H1 (cell line): ENCODE measurements at regions not wholly inside any gene's neighbourhood (a gene's known extent, or its start where the extent isn't known, plus 50 kb on each side); places are given as distances from the start of the nearest gene placed in this dataset.

Experiments
- CTCF ChIA-PET: fragments of 300-600 bp; sonication (Branson Sonifier 250); formaldehyde crosslinking; loops from one replicate; lab custom pipeline; 2021; ENCODE audit not compliant: partially characterized antibody; lab: Charles Lee
- POLR2A ChIA-PET: fragments of 300-600 bp; sonication (Branson Sonifier 250); formaldehyde crosslinking; loops from one replicate; lab custom pipeline; 2021; ENCODE audit warnings: inconsistent platforms; ENCODE audit not compliant: partially characterized antibody; lab: Charles Lee
- DNase-seq, 2 experiments: peaks; one replicate each; pipeline versions ENCODE4 v3.0.0 to v3.0.0-alpha.2; 2010 to 2022; ENCODE audit warnings: low spot score in 2 of 2, low read depth in 1 of 2, mixed read lengths in 1 of 2
- FAIRE-seq: peaks from 2 replicates; lab custom pipeline; 2011; peaks lifted over from hg19 to GRCh38; lab: Jason Lieb, UNC
- H2AFZ ChIP-seq: 2 replicates; pipeline ENCODE4 v1.8.1; 2012; ENCODE audit warnings: low read length, inconsistent platforms
- H2AK5ac ChIP-seq: 2 replicates; pipeline ENCODE4 v1.6.1; 2013; ENCODE audit warnings: low read depth, low read length
- H2BK120ac ChIP-seq: replicated peaks from 2 replicates; pipeline ENCODE3; 2013; ENCODE audit warnings: low read depth, low read length, inconsistent platforms
- H2BK12ac ChIP-seq: 2 replicates; pipeline ENCODE4 v1.6.1; 2013; ENCODE audit warnings: low read depth, low read length
- H2BK15ac ChIP-seq: 2 replicates; pipeline ENCODE4 v1.6.1; 2013; ENCODE audit warnings: low read length
- H2BK20ac ChIP-seq: 2 replicates; pipeline ENCODE4 v1.6.1; 2013; ENCODE audit warnings: low read length
- H2BK5ac ChIP-seq: 2 replicates; pipeline ENCODE4 v1.6.1; 2013; ENCODE audit warnings: low read depth, low read length
- H3K14ac ChIP-seq: 2 replicates; pipeline ENCODE4 v1.6.1; 2013; ENCODE audit warnings: inconsistent platforms; ENCODE audit not compliant: insufficient read length
- H3K18ac ChIP-seq: 2 replicates; pipeline ENCODE4 v1.6.1; 2013; ENCODE audit warnings: low read length; ENCODE audit errors: extremely low read depth
- H3K23ac ChIP-seq: 2 replicates; pipeline ENCODE4 v1.6.1; 2013; ENCODE audit warnings: inconsistent platforms; ENCODE audit not compliant: insufficient read length
- H3K23me2 ChIP-seq: 2 replicates; pipeline ENCODE4 v1.6.1; 2013; ENCODE audit warnings: low read depth, low read length
- H3K27ac ChIP-seq: 2 replicates; pipeline ENCODE4 v1.6.1; 2011; ENCODE audit warnings: low read depth, low read length, inconsistent platforms
- H3K27me3 ChIP-seq, 4 experiments: replicated peaks in 1 of 4; 1 replicate in 1 of 4; 2 replicates in 3 of 4; pipeline versions ENCODE4 v1.6.1 to v1.8.1; 2011 to 2013; ENCODE audit warnings: low read length in 3 of 4, mild to moderate bottlenecking in 3 of 4, inconsistent platforms in 2 of 4, mixed read lengths in 2 of 4, moderate library complexity in 1 of 4; ENCODE audit not compliant: control insufficient read depth in 3 of 4, insufficient read depth in 3 of 4; ENCODE audit errors: extremely low read depth in 1 of 4
- H3K36me3 ChIP-seq, 4 experiments: 2 replicates each; pipeline versions ENCODE4 v1.6.1 to v1.8.1; 2011 to 2013; ENCODE audit warnings: mild to moderate bottlenecking in 4 of 4, low read length in 3 of 4, moderate library complexity in 2 of 4, control low read depth in 1 of 4, inconsistent platforms in 1 of 4; ENCODE audit not compliant: insufficient read depth in 4 of 4, control insufficient read depth in 2 of 4
- H3K4ac ChIP-seq: replicated peaks from 2 replicates; pipeline ENCODE3; 2013; ENCODE audit warnings: low read length, low read depth, mixed read lengths, inconsistent platforms; ENCODE audit not compliant: insufficient read length
- H3K4me1 ChIP-seq, 4 experiments: replicated peaks in 1 of 4; 1 replicate in 1 of 4; 2 replicates in 3 of 4; pipeline versions ENCODE4 v1.6.1 to v1.8.1; 2011 to 2013; ENCODE audit warnings: low read length in 3 of 4, inconsistent platforms in 2 of 4, mixed read lengths in 1 of 4; ENCODE audit not compliant: insufficient read depth in 4 of 4, control insufficient read depth in 3 of 4
- H3K4me2 ChIP-seq, 2 experiments: 2 replicates each; pipeline versions ENCODE4 v1.6.1 to v1.8.1; 2011 to 2013; ENCODE audit warnings: low read depth in 2 of 2, low read length in 2 of 2, control low read depth in 1 of 2, inconsistent platforms in 1 of 2, mild to moderate bottlenecking in 1 of 2; ENCODE audit not compliant: insufficient read depth in 1 of 2
- H3K4me3 ChIP-seq, 4 experiments: fragments of 200-600, 300-600 bp in 1 of 4; sonication (generic), shearing (Covaris generic), sonication (Bioruptor Twin) in 1 of 4; 2 replicates each; pipeline versions ENCODE4 v1.5.1 to v1.8.1; 2011 to 2016; ENCODE audit warnings: low read length in 4 of 4, low read depth in 3 of 4, control low read depth in 2 of 4, inconsistent platforms in 2 of 4, mild to moderate bottlenecking in 2 of 4, mixed read lengths in 1 of 4, moderate library complexity in 1 of 4; ENCODE audit not compliant: insufficient read depth in 2 of 4; ENCODE audit errors: extremely low read depth in 1 of 4
- H3K56ac ChIP-seq: replicated peaks from 2 replicates; pipeline ENCODE3; 2013; ENCODE audit warnings: low read depth, mild to moderate bottlenecking, mixed read lengths, low read length, inconsistent platforms; ENCODE audit not compliant: insufficient read length
- H3K79me1 ChIP-seq: 2 replicates; pipeline ENCODE4 v1.6.1; 2013; ENCODE audit warnings: low read depth, low read length, control low read depth
- H3K79me2 ChIP-seq, 2 experiments: 2 replicates each; pipeline versions ENCODE4 v1.6.1 to v1.8.1; 2012 to 2013; ENCODE audit warnings: low read length in 2 of 2, mild to moderate bottlenecking in 2 of 2, inconsistent platforms in 1 of 2; ENCODE audit not compliant: insufficient read depth in 2 of 2, control insufficient read depth in 1 of 2
- H3K9ac ChIP-seq, 4 experiments: replicated peaks in 1 of 4; 1 replicate in 1 of 4; 2 replicates in 3 of 4; pipeline versions ENCODE4 v1.6.1 to v1.8.1; 2011 to 2013; ENCODE audit warnings: low read depth in 3 of 4, low read length in 3 of 4, control low read depth in 2 of 4, mild to moderate bottlenecking in 2 of 4, moderate library complexity in 2 of 4, inconsistent platforms in 1 of 4; ENCODE audit errors: extremely low read depth in 1 of 4
- H3K9me3 ChIP-seq, 2 experiments: 2 replicates each; pipeline versions ENCODE4 v1.6.1 to v1.8.1; 2012 to 2013; ENCODE audit warnings: mild to moderate bottlenecking in 2 of 2, moderate library complexity in 2 of 2, control low read depth in 1 of 2, inconsistent platforms in 1 of 2, low read depth in 1 of 2, low read length in 1 of 2, mixed read lengths in 1 of 2; ENCODE audit not compliant: insufficient read depth in 2 of 2
- H4K20me1 ChIP-seq, 2 experiments: replicated peaks in 1 of 2; 2 replicates each; pipeline versions ENCODE3 to v1.8.1; 2011 to 2013; ENCODE audit warnings: inconsistent platforms in 2 of 2, low read length in 2 of 2, mild to moderate bottlenecking in 1 of 2; ENCODE audit not compliant: insufficient read depth in 2 of 2, control insufficient read depth in 1 of 2
- H4K5ac ChIP-seq: 2 replicates; pipeline ENCODE4 v1.6.1; 2013; ENCODE audit warnings: low read length, low read depth, mixed read lengths, inconsistent platforms; ENCODE audit not compliant: insufficient read length
- H4K8ac ChIP-seq: 2 replicates; pipeline ENCODE4 v1.8.0; 2013; ENCODE audit warnings: mild to moderate bottlenecking, moderate library complexity, low read length, inconsistent platforms; ENCODE audit not compliant: insufficient read depth; ENCODE audit errors: extremely low read depth
- H4K91ac ChIP-seq: replicated peaks from 2 replicates; pipeline ENCODE3; 2013; ENCODE audit warnings: low read length, mixed read lengths, inconsistent platforms; ENCODE audit not compliant: insufficient read length
- CHD1 ChIP-seq: IDR thresholded peaks from 2 replicates; pipeline ENCODE4 v1.6.1; 2012; ENCODE audit warnings: low read depth, low read length, improper control_type of control experiment
- CTBP2 ChIP-seq: IDR thresholded peaks from 2 replicates; pipeline ENCODE4 v1.7.0; 2011; ENCODE audit warnings: borderline replicate concordance, mild to moderate bottlenecking, moderate library complexity, mixed read lengths, low read length; ENCODE audit not compliant: insufficient read depth, insufficient read length
- POLR2A ChIP-seq, 2 experiments: IDR thresholded peaks; 1 replicate in 1 of 2; 2 replicates in 1 of 2; pipeline ENCODE4 v1.6.1; 2011; ENCODE audit warnings: low read depth in 2 of 2, low read length in 2 of 2, mild to moderate bottlenecking in 2 of 2; ENCODE audit errors: control extremely low read depth in 1 of 2
- POLR2AphosphoS5 ChIP-seq: IDR thresholded peaks from 2 replicates; pipeline ENCODE4 v1.6.1; 2011; ENCODE audit warnings: low read depth, low read length
- TAF7 ChIP-seq: optimal IDR thresholded peaks from 2 replicates; pipeline ENCODE3; 2011; ENCODE audit warnings: low read depth, mild to moderate bottlenecking, inconsistent platforms, low read length, moderate library complexity, borderline replicate concordance
- WGBS, 2 experiments: shearing (Covaris generic) in 1 of 2; methylation state at CpG; one replicate each; pipeline versions ENCODE4 v1.1.6 to v1.1.7; 2013 to 2015; ENCODE audit warnings: low lambda C conversion rate in 2 of 2, mixed read lengths in 2 of 2, inconsistent platforms in 1 of 2, low coverage in 1 of 2, missing lambda C conversion rate in 1 of 2; ENCODE audit not compliant: insufficient replicate concordance in 2 of 2, insufficient coverage in 1 of 2, insufficient read length in 1 of 2; ENCODE audit errors: extremely low coverage in 1 of 2, missing lambda C conversion rate in 1 of 2; 5-methylcytosine and 5-hydroxymethylcytosine counted together

- H2BK15ac ChIP-seq: no peak overlapping the region
- ChIA-PET POLR2A (interaction anchor here (0.7 to 1.9 kb wide), 4 partner anchors 8 to 127 kb away, joined by 3 to 6 read pairs (median 3); no protein-coding TSS in a partner anchor), CTCF (interaction anchor here (1.2 to 4.6 kb wide), 6 partner anchors 10 to 117 kb away, joined by 3 to 16 read pairs (median 6); no protein-coding TSS in a partner anchor)
- peaks cover 12% of the 10 kb centered on the region; the same call in 1 of the 2 replicates for H3K23me2 ChIP-seq
- H3K79me1 ChIP-seq: peaks cover 3% of the 10 kb centered on the region; the same call in 1 of the 2 replicates
- H2AK5ac ChIP-seq: no peak overlapping the region
- H3K9me3 ChIP-seq: no peaks in the 10 kb centered on the region
- no peak overlapping the region for H3K4me3 ChIP-seq
- H3K36me3 ChIP-seq: no peaks in the 10 kb centered on the region
- no peak overlapping the region for H2BK120ac ChIP-seq
- H2BK5ac ChIP-seq: no peak overlapping the region; the same call in 1 of the 2 replicates
- FAIRE-seq: no peak
- H3K14ac ChIP-seq: no peak overlapping the region
- no peak overlapping the region for H3K56ac ChIP-seq
- H3K4me1 ChIP-seq: peaks cover 2 to 12% (median 6%) of the 10 kb centered on the region in 4 experiments
- no peak overlapping the region for H3K23ac ChIP-seq
- H4K5ac ChIP-seq: no peak overlapping the region
- TF ChIP-seq CTBP2 (no peak), POLR2A (IDR thresholded peaks at IDR 0.05; ENCODE audit: control extremely low read depth in 1 of 2, low read depth in 2 of 2, low read length in 2 of 2) (no peak), CHD1 (no peak), POLR2AphosphoS5 (no peak), TAF7 (no peak)
- peaks cover 2 to 14% of the 10 kb centered on the region in 2 experiments for H4K20me1 ChIP-seq
- H4K8ac ChIP-seq: no peak overlapping the region; the same call in 1 of the 2 replicates
- no peak overlapping the region for H2BK12ac ChIP-seq
- 0 out of 4 replicates have a peak, but pooled peaks cover 0 to 2% of the 10 kb centered on the region in 2 experiments for H3K79me2 ChIP-seq
- no peak overlapping the region for H3K4ac ChIP-seq
- H2AFZ ChIP-seq: no peak overlapping the region
- H2BK20ac ChIP-seq: no peak overlapping the region
- no peak overlapping the region for H3K9ac ChIP-seq
- no peak overlapping the region for H4K91ac ChIP-seq
- DNase-seq: peak in 1 of 2 experiments; percentile 42
- H3K18ac ChIP-seq: no peak overlapping the region
- no peak overlapping the region for H3K4me2 ChIP-seq
- 96% methylated on average over 17 of the region's 17 CpGs; no CpG with 5 or more reads in 1 of the 2 experiments for WGBS, 2 experiments
- peaks cover 0 to 2% (median 2%) of the 10 kb centered on the region in 4 experiments; a peak in 3 of 7 replicates for H3K27me3 ChIP-seq
- no peak overlapping the region for H3K27ac ChIP-seq
Observed at GRCh38 chr4:3364199-3364598, 71.4 kb downstream of the RGS12 start.
